GM21786 (cell line): ENCODE measurements at regions not wholly inside any gene's neighbourhood (a gene's known extent, or its start where the extent isn't known, plus 50 kb on each side); places are given as distances from the start of the nearest gene placed in this dataset.
"Not testable (repeated sequence)": the region's sequence is repeated elsewhere in the genome, so short reads cannot be mapped to it uniquely, and the experiment has no call there.

ENCODE experiments used
- ATAC-seq: cut with Tn5 transposase; IDR thresholded peaks from one replicate; pipeline ENCODE4 v1.9.1; 2021; ENCODE audit not compliant: unreplicated experiment

DNA sequence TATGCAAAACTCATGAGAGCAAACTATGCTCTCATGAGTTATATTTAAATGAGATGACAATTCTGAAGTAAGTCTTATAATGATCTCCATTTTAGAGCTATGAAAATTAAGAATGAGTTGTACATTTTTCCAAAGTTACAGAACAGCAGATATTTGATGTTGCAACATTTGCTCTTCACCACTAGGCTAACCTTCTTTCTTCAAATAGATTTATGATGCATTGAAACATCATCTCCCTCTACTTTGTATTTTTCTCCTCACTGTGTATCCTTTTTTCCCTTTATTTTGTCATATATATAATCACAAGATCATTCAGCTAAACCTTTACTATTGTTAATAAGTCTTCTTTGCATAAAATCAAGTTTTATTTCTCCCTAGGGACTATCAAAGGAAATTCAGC is 497.7 kb upstream of the TYRP1 start:
- no peak for ATAC-seq

DNA sequence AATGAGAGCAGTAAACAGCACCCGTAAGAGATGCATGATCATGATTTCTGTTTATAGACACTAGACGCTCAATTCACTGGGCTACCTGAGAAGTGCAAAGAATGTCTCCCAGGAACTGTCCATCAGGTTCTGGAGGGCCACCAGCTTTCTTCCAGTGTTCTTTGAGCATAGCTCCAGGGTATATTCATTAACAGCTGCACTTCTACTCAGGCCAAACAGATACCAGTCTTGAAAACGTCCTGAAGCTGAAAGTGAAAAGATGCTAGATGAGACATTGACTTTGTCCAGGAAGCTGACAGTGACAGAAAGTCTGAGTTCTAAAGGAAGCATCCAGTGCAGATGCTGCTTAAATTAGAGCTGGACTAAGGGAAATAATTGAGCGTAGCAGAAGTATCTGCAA is 488.7 kb upstream of the TYRP1 start:
- ATAC-seq, result no peak

GRCh38 chr9:12212860-12213259 is 480.3 kb upstream of the TYRP1 start:
- no peak for ATAC-seq

GRCh38 chr9:12221470-12221869 is 471.7 kb upstream of the TYRP1 start:
- ATAC-seq, result no peak

GRCh38 chr9:12224449-12224848 is 468.7 kb upstream of the TYRP1 start:
- no peak for ATAC-seq

- peak; percentile 77 for ATAC-seq
Measured at GRCh38 chr9:12230708-12231107, 462.5 kb upstream of the TYRP1 start.

GRCh38 chr9:12231832-12232231 is 461.4 kb upstream of the TYRP1 start:
- no peak for ATAC-seq

GRCh38 chr9:12232836-12233235 is 460.3 kb upstream of the TYRP1 start:
- no peak for ATAC-seq

DNA sequence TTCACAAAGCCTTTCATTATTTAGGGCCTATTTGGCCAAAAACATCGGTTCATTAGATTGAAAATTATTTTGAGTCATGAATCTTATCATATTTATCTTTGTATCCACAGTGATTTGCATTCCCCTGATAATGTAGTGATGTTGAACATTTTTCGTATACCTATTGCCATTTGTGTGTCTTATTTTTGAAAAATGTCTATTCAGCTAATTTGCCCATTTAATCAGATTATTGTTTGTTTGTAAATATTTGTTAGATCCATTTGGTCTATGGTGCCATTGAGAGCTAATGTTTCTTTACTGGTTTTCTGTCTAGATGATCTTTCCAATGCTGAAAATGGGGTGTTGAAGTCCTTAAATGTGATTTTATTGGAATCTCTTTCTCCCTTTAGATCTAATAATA is 439.2 kb upstream of the TYRP1 start:
- no peak for ATAC-seq

DNA sequence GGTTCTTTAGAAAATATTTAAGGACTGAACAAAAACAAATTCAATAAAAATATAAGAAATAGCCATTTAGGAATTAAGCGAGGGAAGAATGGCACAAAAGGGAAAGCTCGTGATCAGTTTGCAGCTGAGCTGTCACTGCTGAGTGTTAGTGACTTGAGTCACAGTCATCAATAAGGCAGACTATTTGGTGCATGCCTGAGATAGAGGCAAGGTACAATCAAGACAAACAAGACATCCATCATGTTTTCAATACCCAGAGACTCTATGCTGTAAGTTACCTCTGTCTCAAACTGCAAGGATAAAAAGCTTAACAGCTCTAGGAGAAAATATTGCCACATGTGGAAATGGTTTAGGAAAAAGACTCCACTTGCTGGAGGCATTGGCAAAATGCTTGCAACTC is 426.4 kb upstream of the TYRP1 start:
- no peak for ATAC-seq

DNA sequence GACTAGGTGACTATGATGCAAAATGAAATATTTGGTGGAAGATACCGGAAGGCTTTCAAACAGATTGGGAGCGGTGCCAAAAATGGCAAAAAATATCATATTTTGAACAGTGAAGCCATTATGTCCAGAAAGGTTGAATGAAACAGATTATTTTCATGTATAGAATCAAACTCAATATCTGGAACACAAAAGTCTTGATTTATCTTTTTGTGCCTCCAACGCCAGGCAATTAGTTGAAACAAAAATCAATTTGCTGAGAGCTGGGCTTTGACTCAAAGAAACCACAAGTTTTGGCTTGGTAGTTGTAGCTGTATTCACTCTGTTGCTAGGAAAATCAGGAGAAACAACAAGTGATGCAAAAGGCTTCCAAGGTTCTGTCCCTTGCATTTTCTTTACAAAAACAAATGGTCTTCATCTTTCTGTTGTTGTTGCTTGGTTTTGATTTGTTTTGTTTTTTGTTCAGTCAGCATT is 421.7 kb upstream of the TYRP1 start:
- ATAC-seq, result no peak

DNA sequence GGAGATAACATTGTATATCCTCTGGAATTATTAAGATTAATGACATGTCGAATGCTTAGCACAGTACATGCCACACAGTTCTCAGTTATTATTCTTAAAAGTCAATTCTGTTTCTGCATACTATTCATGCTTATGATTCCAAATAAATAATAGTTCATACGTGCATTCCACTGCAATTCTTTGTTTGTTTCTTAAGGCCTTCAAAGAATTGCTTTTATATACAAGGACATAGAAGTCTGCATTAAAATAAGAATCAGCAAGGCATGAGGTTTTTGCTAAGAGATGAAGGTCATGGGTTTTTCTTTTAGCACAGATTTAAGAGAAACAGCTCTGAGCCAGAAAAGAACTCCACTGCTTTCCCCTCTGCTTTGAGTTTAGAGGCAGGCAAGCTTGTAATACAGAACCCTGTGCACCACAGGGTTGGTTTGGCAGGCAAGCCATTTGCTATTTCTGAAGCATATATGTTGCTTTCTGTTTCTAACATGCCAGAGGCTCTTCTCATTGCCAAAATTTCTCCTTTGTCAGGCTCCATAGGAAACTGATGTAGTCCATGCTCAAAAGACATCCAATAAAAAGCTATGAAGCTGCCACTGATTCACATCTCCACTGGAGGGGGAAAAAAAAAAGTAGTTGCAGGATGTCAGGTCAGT is 420.6 kb upstream of the TYRP1 start:
- ATAC-seq, result no peak

DNA sequence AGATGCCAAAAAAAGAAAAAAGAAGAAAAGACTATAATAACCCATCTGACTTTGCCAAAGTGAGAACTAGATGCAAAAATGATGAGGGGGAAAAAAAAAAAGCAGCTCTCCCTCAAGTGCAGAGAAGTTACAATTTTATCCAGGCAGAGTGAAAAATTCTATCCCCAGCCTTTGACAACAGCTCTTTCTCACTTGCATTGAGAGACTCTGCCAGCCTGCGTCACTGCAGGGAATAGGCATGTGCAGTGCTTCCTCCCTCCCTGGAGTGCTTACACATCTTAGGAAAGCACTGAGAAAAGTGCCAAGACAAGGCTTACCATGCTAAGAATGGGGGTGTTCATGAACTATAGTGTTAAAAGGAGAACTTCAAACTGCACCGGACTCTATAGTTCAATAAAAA is 418.6 kb upstream of the TYRP1 start:
- ATAC-seq, result no peak

DNA sequence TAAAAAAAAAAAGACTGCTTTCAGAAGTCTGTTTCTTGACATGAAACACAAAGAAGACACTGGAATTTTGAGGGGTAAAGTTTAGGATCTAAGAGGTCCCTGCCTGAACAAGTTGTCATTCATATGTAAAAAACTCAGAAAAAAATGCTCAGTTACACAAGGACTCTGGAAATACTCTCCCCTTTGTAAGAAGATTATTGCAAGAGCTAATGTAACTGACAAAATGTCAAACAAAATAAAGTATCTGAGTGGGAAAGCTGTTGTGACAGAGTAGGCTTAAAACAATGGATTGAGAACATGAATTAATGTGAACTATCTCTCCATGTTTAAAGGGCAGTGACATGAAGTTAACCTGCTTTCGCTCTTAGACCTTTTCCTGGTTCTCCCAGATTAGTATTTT is 416.7 kb upstream of the TYRP1 start:
- ATAC-seq, result no peak

DNA sequence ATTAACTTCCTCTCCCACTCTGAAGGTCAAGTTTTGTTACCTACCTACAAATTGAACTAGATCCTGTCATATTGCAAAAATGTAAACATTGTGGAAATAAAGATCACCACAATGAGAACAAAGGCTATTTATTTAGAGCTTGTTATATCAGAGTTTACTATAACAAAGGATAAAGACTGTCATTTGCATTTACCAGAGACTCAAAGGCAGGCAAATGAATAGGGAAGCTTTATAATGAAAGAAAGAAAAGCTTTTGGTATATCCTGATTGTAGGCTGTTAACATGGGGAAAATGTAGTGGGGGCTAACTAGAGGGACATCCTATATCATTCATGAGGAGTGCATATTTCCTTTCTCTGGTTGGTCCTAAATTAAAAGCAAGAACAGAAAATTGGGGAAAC is 403.5 kb upstream of the TYRP1 start:
- ATAC-seq, result no peak

DNA sequence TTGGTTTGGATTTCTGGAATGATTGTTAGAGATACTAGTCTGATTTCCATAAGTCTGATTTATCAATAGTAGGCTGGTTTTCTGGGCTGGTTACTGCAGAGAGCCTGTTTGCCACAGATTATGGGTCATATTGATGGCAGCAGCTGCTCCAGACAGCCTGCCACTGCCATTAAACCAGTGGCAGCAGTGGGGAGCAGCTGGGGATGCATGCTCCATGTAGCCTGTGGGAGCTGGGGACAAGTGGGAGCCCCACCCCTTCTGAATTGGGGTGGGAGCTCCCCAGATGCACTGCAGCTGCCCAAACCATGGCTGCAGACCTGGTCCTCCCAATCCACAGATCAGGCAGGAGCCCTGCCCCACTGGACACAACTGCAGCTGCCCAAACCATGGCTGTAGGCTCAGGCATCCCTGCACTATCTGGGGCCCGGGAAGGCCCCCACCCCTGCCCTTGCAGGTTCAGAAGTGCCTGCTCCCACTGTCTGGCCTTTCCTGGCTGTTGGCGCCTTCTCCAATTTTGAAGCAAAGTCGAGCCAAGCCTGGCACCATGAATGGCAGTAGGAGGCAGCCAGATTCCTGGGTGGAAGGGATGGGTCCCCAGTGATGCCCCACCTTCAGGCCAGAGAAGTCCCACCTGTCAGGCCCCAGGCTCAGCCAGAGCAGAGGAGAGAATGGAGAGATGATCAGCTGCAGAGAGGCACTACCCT is 402.9 kb upstream of the TYRP1 start:
- ATAC-seq, result no peak

DNA sequence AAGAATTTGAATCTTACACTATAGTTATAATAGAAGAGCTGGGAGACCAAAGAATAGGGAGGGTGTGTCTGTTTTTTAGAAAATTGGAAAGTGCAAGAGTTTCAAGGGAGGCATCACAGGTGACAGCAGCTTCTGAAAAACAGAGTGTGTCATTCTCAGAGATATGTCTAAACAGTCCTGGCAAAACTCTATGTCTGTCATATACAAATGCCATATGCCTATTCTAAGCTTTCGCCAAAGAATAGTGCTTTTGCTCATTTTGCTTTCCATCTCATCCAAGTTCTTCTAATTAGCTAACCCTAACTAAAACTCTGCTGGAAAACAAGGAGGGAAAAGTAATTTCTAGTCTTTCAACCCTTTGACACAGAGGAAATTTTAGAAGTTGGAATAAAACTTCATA is 388.0 kb upstream of the TYRP1 start:
- ATAC-seq, result no peak

- ATAC-seq, result no peak
Measured at GRCh38 chr9:12314589-12314988, 378.6 kb upstream of the TYRP1 start.

GRCh38 chr9:12318732-12319685 is 374.2 kb upstream of the TYRP1 start:
- no peak for ATAC-seq

DNA sequence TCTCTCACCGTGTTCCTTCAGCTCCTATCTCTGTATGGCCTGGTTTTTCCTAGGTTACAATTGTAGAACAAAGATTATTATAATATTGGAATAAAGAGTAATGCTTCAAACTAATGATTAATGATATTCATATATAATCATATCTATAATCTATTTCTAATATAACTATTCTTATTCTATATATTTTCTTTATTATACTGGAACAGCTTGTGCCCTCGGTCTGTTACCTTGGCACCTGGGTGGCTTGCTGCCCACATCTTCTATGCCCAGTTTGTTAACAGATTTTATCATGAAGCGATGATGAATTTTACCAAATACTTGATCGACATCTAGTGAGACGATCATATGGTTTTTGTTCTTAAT is 363.6 kb upstream of the TYRP1 start:
- no peak for ATAC-seq

DNA sequence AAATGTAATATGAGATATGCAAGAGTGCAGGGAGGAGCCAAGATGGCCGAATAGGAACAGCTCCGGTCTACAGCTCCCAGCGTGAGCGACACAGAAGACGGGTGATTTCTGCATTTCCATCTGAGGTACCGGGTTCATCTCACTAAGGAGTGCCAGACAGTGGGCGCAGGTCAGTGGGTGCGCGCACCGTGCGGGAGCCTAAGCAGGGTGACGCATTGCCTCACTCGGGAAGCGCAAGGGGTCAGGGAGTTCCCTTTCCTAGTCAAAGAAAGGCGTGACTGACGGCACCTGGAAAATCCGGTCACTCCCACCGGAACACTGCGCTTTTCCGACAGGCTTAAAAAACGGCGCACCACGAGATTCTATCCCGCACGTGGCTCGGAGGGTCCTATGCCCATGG is 359.2 kb upstream of the TYRP1 start:
- ATAC-seq, result not testable (repeated sequence)

- ATAC-seq, result no peak
Measured at GRCh38 chr9:12350775-12351174, 342.4 kb upstream of the TYRP1 start.
